H1 (cell line): ENCODE measurements at regions not wholly inside any gene's neighbourhood (a gene's known extent, or its start where the extent isn't known, plus 50 kb on each side); places are given as distances from the start of the nearest gene placed in this dataset.

Source experiments
- CTCF ChIA-PET: fragments of 300-600 bp; sonication (Branson Sonifier 250); formaldehyde crosslinking; loops from one replicate; lab custom pipeline; 2021; ENCODE audit not compliant: partially characterized antibody; lab: Charles Lee
- POLR2A ChIA-PET: fragments of 300-600 bp; sonication (Branson Sonifier 250); formaldehyde crosslinking; loops from one replicate; lab custom pipeline; 2021; ENCODE audit warnings: inconsistent platforms; ENCODE audit not compliant: partially characterized antibody; lab: Charles Lee
- DNase-seq, 2 experiments: peaks; one replicate each; pipeline versions ENCODE4 v3.0.0 to v3.0.0-alpha.2; 2010 to 2022; ENCODE audit warnings: low spot score in 2 of 2, low read depth in 1 of 2, mixed read lengths in 1 of 2
- FAIRE-seq: peaks from 2 replicates; lab custom pipeline; 2011; peaks lifted over from hg19 to GRCh38; lab: Jason Lieb, UNC
- H2AFZ ChIP-seq: 2 replicates; pipeline ENCODE4 v1.8.1; 2012; ENCODE audit warnings: low read length, inconsistent platforms
- H2AK5ac ChIP-seq: 2 replicates; pipeline ENCODE4 v1.6.1; 2013; ENCODE audit warnings: low read depth, low read length
- H2BK120ac ChIP-seq: replicated peaks from 2 replicates; pipeline ENCODE3; 2013; ENCODE audit warnings: low read depth, low read length, inconsistent platforms
- H2BK12ac ChIP-seq: 2 replicates; pipeline ENCODE4 v1.6.1; 2013; ENCODE audit warnings: low read depth, low read length
- H2BK15ac ChIP-seq: 2 replicates; pipeline ENCODE4 v1.6.1; 2013; ENCODE audit warnings: low read length
- H2BK20ac ChIP-seq: 2 replicates; pipeline ENCODE4 v1.6.1; 2013; ENCODE audit warnings: low read length
- H2BK5ac ChIP-seq: 2 replicates; pipeline ENCODE4 v1.6.1; 2013; ENCODE audit warnings: low read depth, low read length
- H3K14ac ChIP-seq: 2 replicates; pipeline ENCODE4 v1.6.1; 2013; ENCODE audit warnings: inconsistent platforms; ENCODE audit not compliant: insufficient read length
- H3K18ac ChIP-seq: 2 replicates; pipeline ENCODE4 v1.6.1; 2013; ENCODE audit warnings: low read length; ENCODE audit errors: extremely low read depth
- H3K23ac ChIP-seq: 2 replicates; pipeline ENCODE4 v1.6.1; 2013; ENCODE audit warnings: inconsistent platforms; ENCODE audit not compliant: insufficient read length
- H3K23me2 ChIP-seq: 2 replicates; pipeline ENCODE4 v1.6.1; 2013; ENCODE audit warnings: low read depth, low read length
- H3K27ac ChIP-seq: 2 replicates; pipeline ENCODE4 v1.6.1; 2011; ENCODE audit warnings: low read depth, low read length, inconsistent platforms
- H3K27me3 ChIP-seq, 4 experiments: replicated peaks in 1 of 4; 1 replicate in 1 of 4; 2 replicates in 3 of 4; pipeline versions ENCODE4 v1.6.1 to v1.8.1; 2011 to 2013; ENCODE audit warnings: low read length in 3 of 4, mild to moderate bottlenecking in 3 of 4, inconsistent platforms in 2 of 4, mixed read lengths in 2 of 4, moderate library complexity in 1 of 4; ENCODE audit not compliant: control insufficient read depth in 3 of 4, insufficient read depth in 3 of 4; ENCODE audit errors: extremely low read depth in 1 of 4
- H3K36me3 ChIP-seq, 4 experiments: 2 replicates each; pipeline versions ENCODE4 v1.6.1 to v1.8.1; 2011 to 2013; ENCODE audit warnings: mild to moderate bottlenecking in 4 of 4, low read length in 3 of 4, moderate library complexity in 2 of 4, control low read depth in 1 of 4, inconsistent platforms in 1 of 4; ENCODE audit not compliant: insufficient read depth in 4 of 4, control insufficient read depth in 2 of 4
- H3K4ac ChIP-seq: replicated peaks from 2 replicates; pipeline ENCODE3; 2013; ENCODE audit warnings: low read length, low read depth, mixed read lengths, inconsistent platforms; ENCODE audit not compliant: insufficient read length
- H3K4me1 ChIP-seq, 4 experiments: replicated peaks in 1 of 4; 1 replicate in 1 of 4; 2 replicates in 3 of 4; pipeline versions ENCODE4 v1.6.1 to v1.8.1; 2011 to 2013; ENCODE audit warnings: low read length in 3 of 4, inconsistent platforms in 2 of 4, mixed read lengths in 1 of 4; ENCODE audit not compliant: insufficient read depth in 4 of 4, control insufficient read depth in 3 of 4
- H3K4me2 ChIP-seq, 2 experiments: 2 replicates each; pipeline versions ENCODE4 v1.6.1 to v1.8.1; 2011 to 2013; ENCODE audit warnings: low read depth in 2 of 2, low read length in 2 of 2, control low read depth in 1 of 2, inconsistent platforms in 1 of 2, mild to moderate bottlenecking in 1 of 2; ENCODE audit not compliant: insufficient read depth in 1 of 2
- H3K4me3 ChIP-seq, 4 experiments: fragments of 200-600, 300-600 bp in 1 of 4; sonication (generic), shearing (Covaris generic), sonication (Bioruptor Twin) in 1 of 4; 2 replicates each; pipeline versions ENCODE4 v1.5.1 to v1.8.1; 2011 to 2016; ENCODE audit warnings: low read length in 4 of 4, low read depth in 3 of 4, control low read depth in 2 of 4, inconsistent platforms in 2 of 4, mild to moderate bottlenecking in 2 of 4, mixed read lengths in 1 of 4, moderate library complexity in 1 of 4; ENCODE audit not compliant: insufficient read depth in 2 of 4; ENCODE audit errors: extremely low read depth in 1 of 4
- H3K56ac ChIP-seq: replicated peaks from 2 replicates; pipeline ENCODE3; 2013; ENCODE audit warnings: low read depth, mild to moderate bottlenecking, mixed read lengths, low read length, inconsistent platforms; ENCODE audit not compliant: insufficient read length
- H3K79me1 ChIP-seq: 2 replicates; pipeline ENCODE4 v1.6.1; 2013; ENCODE audit warnings: low read depth, low read length, control low read depth
- H3K79me2 ChIP-seq, 2 experiments: 2 replicates each; pipeline versions ENCODE4 v1.6.1 to v1.8.1; 2012 to 2013; ENCODE audit warnings: low read length in 2 of 2, mild to moderate bottlenecking in 2 of 2, inconsistent platforms in 1 of 2; ENCODE audit not compliant: insufficient read depth in 2 of 2, control insufficient read depth in 1 of 2
- H3K9ac ChIP-seq, 4 experiments: replicated peaks in 1 of 4; 1 replicate in 1 of 4; 2 replicates in 3 of 4; pipeline versions ENCODE4 v1.6.1 to v1.8.1; 2011 to 2013; ENCODE audit warnings: low read depth in 3 of 4, low read length in 3 of 4, control low read depth in 2 of 4, mild to moderate bottlenecking in 2 of 4, moderate library complexity in 2 of 4, inconsistent platforms in 1 of 4; ENCODE audit errors: extremely low read depth in 1 of 4
- H3K9me3 ChIP-seq, 2 experiments: 2 replicates each; pipeline versions ENCODE4 v1.6.1 to v1.8.1; 2012 to 2013; ENCODE audit warnings: mild to moderate bottlenecking in 2 of 2, moderate library complexity in 2 of 2, control low read depth in 1 of 2, inconsistent platforms in 1 of 2, low read depth in 1 of 2, low read length in 1 of 2, mixed read lengths in 1 of 2; ENCODE audit not compliant: insufficient read depth in 2 of 2
- H4K20me1 ChIP-seq, 2 experiments: replicated peaks in 1 of 2; 2 replicates each; pipeline versions ENCODE3 to v1.8.1; 2011 to 2013; ENCODE audit warnings: inconsistent platforms in 2 of 2, low read length in 2 of 2, mild to moderate bottlenecking in 1 of 2; ENCODE audit not compliant: insufficient read depth in 2 of 2, control insufficient read depth in 1 of 2
- H4K5ac ChIP-seq: 2 replicates; pipeline ENCODE4 v1.6.1; 2013; ENCODE audit warnings: low read length, low read depth, mixed read lengths, inconsistent platforms; ENCODE audit not compliant: insufficient read length
- H4K8ac ChIP-seq: 2 replicates; pipeline ENCODE4 v1.8.0; 2013; ENCODE audit warnings: mild to moderate bottlenecking, moderate library complexity, low read length, inconsistent platforms; ENCODE audit not compliant: insufficient read depth; ENCODE audit errors: extremely low read depth
- H4K91ac ChIP-seq: replicated peaks from 2 replicates; pipeline ENCODE3; 2013; ENCODE audit warnings: low read length, mixed read lengths, inconsistent platforms; ENCODE audit not compliant: insufficient read length
- ATF2 ChIP-seq: IDR thresholded peaks from 2 replicates; pipeline ENCODE4 v1.6.1; 2012; ENCODE audit warnings: low read length, inconsistent platforms
- TAF1 ChIP-seq: IDR thresholded peaks from 2 replicates; pipeline ENCODE4 v1.6.1; 2011; ENCODE audit warnings: mild to moderate bottlenecking, low read depth, low read length
- WGBS, 2 experiments: shearing (Covaris generic) in 1 of 2; methylation state at CpG; one replicate each; pipeline versions ENCODE4 v1.1.6 to v1.1.7; 2013 to 2015; ENCODE audit warnings: low lambda C conversion rate in 2 of 2, mixed read lengths in 2 of 2, inconsistent platforms in 1 of 2, low coverage in 1 of 2, missing lambda C conversion rate in 1 of 2; ENCODE audit not compliant: insufficient replicate concordance in 2 of 2, insufficient coverage in 1 of 2, insufficient read length in 1 of 2; ENCODE audit errors: extremely low coverage in 1 of 2, missing lambda C conversion rate in 1 of 2; 5-methylcytosine and 5-hydroxymethylcytosine counted together

DNA sequence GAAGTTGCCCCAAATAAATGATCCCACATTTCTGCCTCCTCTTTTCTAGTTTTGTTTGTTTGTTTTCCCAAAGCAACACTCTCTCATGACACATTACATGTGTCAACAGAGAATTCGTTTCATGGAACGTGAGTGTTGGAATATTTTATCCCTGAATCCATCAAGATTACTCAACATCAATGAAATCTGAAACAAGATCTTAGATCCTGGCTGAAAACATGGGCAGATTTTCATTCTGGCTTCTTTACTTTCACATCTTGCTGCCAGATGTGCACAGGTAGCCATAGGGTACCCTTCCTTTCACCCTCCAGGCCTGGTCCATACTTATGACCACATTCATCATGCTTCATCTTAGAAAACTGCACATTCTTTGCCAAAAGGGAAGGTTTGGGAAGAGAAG is 347.0 kb downstream of the DOK5 start:
- Histone ChIP-seq H2BK20ac (no peak overlapping the region), H3K4me1 (no peaks in the 10 kb centered on the region), H3K27ac (no peak overlapping the region), H3K27me3 (peaks cover 0 to 2% (median 0%) of the 10 kb centered on the region in 4 experiments; a peak in 1 of 7 replicates), H3K36me3 (no peaks in the 10 kb centered on the region), H3K14ac (no peak overlapping the region), H4K5ac (no peak overlapping the region), H4K20me1 (no peaks in the 10 kb centered on the region), H3K9ac (no peak overlapping the region), H2BK12ac (no peak overlapping the region), H4K91ac (no peak overlapping the region), H3K4me3 (no peak overlapping the region), H2BK5ac (no peak overlapping the region), H3K56ac (no peak overlapping the region), H3K4me2 (no peak overlapping the region), H2AFZ (no peak overlapping the region), H3K4ac (no peak overlapping the region), H3K23ac (no peak overlapping the region), H3K79me1 (no peaks in the 10 kb centered on the region), H3K79me2 (no peaks in the 10 kb centered on the region), H4K8ac (no peak overlapping the region), H2AK5ac (no peak overlapping the region), H3K18ac (no peak overlapping the region), H2BK120ac (no peak overlapping the region), H3K23me2 (no peaks in the 10 kb centered on the region), H2BK15ac (no peak overlapping the region), H3K9me3 (no peaks in the 10 kb centered on the region)
- POLR2A ChIA-PET: no interaction called here
- no peak for FAIRE-seq
- WGBS, 2 experiments: 85% methylated on average over 2 of the region's 2 CpGs; no CpG with 5 or more reads in 1 of the 2 experiments
- CTCF ChIA-PET: no interaction called here
- DNase-seq: no peak
- TF ChIP-seq ATF2 (no peak), TAF1 (no peak)
